Stimulated activated CD4-positive, alpha-beta T cell treated with anti-CD3 and anti-CD28 coated beads, TNF-alpha, amount 100 ng/mL, for 24 hours (primary cell): ENCODE measurements at regions not wholly inside any gene's neighbourhood (a gene's known extent, or its start where the extent isn't known, plus 50 kb on each side); places are given as distances from the start of the nearest gene placed in this dataset.

ENCODE experiments used
- DNase-seq, 3 experiments: peaks; one replicate each; pipeline ENCODE4 v3.0.0-alpha.2; 2020; ENCODE audit warnings: low read depth in 3 of 3

DNA sequence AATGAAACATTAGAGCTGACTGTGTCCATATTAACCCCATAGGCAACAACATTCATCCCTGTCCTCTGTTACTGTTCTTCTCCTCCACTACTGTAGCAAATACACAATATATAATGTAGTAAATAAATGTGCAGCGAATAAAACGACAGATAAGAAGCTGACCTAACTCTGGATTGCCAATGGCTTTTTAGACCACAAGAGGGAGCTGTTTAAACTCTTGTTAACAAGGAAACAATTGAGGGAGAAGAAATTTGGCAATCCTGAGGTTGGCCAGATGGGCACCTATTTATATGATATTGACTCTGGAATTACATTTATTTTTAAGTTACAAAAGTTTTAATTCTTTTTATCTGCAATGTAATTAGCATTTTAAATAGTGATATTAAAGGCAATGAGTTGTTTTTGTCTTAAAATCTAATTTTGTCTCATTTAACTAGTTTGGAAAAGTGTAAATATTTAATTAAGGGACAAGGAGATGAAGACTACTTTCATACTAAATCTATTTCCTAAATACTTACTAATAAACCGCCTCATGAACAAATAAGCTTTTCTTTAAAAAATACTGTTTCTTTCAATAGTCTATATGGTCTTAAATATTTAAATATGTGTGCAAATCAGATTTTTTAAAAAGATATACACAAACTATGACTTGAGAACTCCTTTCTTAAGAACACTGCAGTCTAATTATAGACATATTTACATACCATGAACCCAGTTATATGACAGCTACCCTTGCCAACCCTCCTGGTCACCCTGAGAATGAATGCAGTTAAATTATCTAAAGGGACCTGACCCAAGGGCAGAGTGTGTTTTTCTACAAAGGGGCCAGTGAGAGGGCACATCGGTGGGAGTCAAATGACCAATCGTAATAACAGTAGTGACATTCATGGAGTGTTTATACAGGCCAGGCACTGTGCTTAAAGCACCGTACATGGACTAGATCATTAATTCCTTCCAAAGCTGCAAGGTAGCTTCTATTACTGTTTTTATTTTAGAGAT, 52.9 kb upstream of the HPF1 start:
- DNase-seq, result peak in 1 of 3 experiments; percentile 13

DNA sequence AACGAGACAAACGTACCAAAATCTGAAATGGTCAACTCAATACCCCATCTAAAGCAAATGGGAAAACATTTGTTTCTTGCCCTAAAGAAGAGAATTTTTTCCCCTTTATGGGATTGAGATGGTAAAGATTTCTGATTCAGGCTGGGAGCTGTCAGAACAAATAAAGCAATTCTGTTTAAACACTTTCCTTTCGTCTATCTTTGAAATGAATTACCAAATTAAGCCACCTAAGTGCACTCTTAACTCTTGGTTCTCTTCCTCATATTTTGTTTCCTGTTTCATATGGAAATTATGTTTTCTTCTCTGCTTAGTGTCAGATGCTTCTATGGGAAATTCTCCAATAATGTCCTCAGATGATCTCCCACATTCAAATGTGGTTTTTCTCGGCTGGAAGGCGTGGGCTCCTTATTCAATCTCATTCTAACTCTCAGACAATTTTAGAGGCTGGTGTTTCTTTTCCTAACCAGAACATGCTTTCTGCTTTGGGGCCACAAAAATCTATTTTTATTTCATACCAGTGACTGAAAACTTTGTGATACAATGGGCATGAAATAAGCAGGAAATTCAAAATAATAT, 50.3 kb upstream of the HPF1 start:
- DNase-seq, result no peak
